HG02981 (cell line): ENCODE measurements at regions not wholly inside any gene's neighbourhood (a gene's known extent, or its start where the extent isn't known, plus 50 kb on each side); places are given as distances from the start of the nearest gene placed in this dataset.

Experiments
- ATAC-seq: cut with Tn5 transposase; IDR thresholded peaks from one replicate; pipeline ENCODE4 v1.9.1; 2021; ENCODE audit warnings: mild to moderate bottlenecking, moderate library complexity; ENCODE audit not compliant: unreplicated experiment

DNA sequence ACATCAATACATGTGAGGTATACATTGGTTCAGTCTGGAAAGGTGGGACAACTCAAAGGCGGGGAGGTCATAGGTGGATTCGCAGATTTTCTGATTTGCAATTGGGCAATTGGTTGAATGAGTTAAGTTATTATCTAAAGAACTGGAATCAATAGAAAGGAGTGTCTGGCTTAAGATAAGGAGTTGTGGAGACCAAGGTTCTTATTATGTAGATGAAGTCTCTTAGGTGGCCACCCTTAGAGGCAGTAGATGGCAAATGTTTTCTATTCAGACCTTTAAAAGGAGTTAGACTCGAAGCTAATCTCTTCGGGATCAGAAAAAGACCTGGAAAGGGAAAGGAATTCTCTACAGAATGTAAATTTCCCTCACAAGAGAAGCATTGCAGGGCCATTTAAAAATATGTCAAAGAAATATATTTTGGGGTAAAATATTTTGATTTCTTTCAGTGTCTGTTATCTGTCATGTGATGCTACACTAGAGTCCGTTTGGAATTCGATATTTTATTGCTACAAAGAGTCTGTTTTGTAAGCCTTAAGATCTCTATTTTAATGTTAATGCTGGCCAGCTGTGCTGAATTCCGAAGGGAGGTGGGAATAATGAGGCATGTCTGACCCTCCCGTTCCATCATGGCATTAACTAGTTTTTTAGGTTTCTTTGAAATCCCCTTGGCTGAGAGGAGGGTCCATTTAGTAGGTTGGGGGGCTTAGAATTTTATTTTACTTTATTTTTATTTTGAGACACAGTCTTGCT, 265.1 kb downstream of the PTPRU start:
- no peak for ATAC-seq

DNA sequence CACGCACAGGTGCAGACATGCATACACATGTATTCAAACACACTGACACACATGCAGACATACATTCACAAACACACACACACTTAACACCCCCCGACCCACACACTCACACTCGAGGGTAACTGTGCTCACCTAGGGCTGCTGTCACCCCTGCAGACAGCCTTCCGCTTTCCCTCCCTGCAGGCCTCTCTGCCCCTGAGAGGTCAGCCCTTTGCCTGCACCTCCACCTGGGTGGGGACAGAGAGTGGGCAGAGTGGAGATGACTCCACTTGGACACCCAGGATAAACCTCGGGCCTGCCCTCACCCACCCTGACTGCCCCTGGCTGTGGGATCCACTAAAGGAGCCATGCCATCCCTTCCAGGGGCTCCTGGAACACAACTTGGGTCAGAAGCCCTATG, 264.3 kb downstream of the PTPRU start:
- ATAC-seq, result no peak

DNA sequence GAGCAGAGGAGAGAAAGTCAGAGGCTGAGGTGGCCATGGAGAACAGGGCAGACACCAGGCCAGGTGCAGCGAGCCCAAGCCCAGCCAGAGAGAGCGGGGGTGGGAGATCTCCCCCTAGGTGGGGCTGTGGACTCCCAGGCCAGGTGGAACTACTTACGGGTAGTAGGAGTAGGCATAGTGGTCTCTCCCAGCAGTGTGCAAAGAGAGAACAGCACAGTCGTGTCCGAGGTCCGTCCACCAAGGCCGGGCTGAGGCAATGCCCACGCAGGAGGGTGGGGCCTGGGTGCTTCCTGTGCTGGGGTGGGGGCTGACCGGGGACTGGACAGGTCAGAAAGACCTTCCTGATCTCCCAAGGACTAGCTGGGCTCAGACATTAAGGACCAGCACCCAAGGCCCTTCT, 263.7 kb downstream of the PTPRU start:
- ATAC-seq, result no peak

DNA sequence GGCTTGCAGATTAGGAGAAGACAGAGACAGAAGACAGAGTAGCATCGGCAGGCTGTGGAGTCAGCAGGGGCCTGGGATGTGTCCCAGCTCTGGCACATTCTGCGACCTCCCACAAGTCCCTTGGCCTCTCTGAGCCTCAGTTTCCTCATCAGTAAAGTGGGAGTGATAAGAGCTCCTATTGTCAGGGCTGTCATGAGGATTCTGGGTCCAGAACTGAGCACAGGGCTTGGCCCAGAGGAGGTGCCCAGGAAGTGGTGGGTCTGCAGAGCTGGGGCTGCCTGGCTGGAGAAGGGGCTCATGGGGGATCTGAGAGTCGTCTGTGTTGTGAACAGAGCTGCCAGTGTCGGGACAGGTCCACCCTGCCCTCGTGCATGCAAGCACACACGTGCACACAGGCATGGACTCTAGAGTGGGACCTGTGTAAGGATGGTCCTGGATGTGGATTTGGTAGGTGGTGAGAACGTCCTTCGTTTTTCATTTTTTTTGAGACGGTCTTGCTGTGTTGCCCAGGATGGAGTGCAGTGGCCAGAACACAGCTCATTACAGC, 262.9 kb downstream of the PTPRU start:
- no peak for ATAC-seq

DNA sequence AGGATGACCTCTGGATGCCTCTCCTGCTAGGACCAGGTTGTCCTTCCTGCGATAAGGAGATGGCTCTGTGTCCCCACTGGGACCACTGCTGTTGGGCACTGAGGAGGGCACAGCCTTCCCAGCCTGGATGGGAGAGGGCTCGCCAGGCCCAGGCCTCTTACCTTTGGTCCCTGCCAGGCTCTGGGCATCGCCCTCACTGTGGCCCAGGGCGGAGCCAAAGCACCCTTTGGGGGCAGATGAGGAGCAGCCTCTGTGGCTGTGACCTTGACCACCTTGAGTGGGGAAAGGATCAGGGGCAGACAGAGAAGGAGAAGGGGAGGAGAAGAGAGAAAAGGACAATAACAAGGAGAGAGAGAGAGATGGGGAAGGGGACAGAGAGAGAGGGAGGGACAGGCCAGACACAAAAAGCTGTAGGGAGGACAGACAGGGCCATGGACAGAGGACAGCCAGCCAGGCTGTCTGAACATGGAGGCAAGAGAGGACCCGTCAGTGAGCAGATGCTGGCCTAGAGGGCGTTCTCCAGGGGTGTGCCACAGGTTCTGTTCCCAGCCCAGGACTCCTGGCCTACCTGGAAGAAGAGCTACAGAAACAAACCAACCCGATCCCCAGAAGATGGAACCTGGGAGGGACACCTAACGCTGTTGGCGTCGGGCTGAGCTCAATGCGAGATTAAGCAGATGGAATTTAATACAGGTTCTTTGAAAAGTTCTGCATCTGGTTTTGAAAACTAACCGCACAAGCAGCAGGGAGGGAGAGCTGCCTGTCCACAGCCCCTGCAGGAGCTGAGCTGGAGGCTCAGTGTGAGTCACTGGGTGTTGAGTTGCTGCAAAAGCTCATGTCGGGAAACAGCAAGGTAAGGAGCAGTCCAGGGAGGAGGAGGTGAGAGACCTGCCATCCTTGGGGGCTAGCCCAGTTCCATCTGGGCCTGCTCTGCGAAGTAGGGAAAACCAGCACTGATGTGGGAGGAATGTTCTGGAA, 262.1 kb downstream of the PTPRU start:
- no peak for ATAC-seq

DNA sequence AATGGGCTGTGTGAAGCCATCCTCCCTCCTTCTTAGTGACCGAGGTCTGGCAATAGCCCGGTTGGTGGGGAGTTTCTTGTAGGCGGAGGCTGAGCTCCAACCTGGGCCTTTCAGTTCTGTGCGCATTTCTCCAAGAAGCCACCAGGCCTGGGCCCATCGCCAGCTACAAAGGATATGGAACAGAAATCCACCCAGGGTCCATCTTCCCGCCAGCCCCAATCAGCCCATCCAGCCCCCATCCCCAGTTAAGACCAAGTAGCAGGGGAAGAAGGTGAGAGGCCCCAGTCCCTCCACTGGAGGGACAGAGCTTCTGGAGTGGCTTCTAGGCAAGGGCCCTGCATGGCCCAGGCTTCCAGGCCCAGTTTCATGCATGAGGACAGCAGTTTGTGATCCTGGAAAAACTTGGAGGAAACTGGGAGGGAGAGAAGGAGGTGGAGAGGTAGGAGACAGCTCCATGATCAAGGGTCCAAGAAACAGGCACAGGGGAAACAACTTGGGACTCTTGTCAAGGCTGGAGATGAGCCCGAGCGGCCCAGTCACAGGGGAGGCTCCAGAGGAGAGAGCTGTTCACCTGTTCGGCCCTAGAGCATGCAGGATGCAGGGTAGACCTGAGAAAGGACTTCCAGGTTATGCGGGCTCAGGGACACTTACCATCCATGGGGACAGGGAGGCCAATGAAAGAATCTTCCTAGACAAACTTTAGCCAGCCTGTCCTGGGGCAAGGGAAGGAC, 261.2 kb downstream of the PTPRU start:
- no peak for ATAC-seq

DNA sequence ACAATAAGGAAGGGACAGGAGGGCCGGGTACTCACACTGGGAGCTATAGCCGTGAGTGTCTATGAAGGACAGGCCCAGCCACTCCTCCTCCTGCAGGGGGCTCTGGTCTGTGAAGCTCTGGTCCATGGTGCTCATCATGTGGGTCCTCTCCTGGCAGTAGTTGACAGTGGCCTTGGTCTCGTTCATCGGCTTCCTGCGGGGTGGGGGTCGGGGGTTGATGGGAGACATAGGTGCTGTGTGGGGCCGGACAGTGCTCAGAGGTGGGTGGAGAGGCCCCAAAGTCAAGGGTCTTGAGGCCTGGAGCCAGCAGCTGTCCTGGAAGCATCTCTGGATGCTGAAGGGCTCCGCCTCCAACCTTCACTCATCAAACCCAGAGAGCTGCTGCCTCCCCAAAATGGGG, 260.4 kb downstream of the PTPRU start:
- no peak for ATAC-seq

DNA sequence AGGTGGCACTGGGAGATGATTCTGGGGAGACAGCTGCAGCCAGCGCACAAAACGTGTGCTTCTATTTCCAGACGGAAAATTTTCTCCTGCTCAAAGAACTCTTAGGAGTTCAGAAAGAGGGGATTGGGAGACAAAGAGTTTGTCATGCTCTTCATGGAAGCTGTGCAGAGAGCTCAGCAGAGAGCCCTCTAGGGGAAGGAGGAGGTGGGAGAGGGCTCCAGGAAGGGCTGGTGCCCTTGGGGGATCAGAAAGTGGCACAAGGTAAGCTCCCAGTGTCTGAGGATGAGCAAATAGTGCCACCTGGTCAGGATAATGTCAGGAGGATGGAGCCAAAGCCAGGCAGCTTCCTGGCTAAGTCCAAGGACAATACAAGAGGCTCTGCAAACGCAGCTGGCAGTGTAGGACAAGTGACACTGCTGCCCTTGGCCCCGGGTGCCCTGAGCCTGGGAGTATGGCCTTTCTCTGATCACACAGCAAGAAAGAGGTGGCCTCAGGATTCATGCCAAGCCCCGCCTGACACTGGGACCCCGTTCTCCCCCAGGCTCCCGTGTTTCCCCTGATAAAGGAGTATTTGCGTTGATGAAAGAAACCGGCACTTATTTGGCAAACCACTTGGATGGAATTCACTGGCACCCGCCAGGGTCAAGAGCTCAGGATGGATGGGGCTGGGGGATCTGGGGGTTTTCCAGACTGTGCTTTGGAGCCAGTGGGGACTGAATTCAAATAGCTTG, 254.0 kb downstream of the PTPRU start:
- ATAC-seq, result no peak

DNA sequence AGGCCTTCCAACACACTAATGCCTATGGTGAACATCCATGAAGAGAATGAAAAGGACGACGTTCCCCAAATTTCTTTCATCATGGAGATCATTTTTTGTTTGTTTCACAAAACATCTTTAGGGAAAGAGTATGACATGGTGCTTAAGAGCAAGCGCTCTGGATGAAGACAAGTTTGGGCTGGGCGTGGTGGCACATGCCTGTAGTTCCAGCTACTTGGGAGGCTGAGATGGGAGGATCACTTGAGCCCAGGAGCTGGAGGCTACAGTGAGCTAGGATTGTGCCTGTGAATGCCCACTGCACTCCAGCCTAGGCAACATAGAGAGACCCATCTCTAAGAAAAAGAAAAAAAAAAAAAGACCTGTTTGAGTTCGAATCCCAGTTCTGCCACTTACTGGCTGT, 253.1 kb downstream of the PTPRU start:
- no peak for ATAC-seq

DNA sequence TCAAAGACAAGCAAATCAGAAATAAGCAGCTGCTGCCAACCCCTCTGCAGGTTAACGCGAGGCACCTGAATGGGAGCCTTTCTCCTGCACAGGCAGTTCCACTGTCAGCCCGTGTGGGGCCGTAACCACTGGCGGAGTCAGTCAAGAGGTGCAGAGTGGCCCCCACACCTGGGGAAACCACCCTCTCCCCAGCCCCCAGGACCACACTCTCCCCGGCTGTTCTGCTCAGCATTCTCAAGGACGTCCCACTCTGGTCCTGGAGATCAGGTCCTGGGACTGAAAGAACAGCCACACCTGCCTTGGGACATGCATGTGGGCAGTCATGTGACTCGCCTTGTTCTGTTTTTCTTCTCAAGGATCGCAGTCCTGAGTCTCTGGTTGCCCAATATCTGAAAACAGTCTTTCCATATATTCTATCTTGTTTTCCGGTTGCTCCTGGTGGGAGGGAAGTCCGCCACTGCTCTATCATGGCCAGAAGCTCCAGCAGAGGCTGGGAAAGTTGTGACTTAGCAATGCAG, 252.5 kb downstream of the PTPRU start:
- no peak for ATAC-seq

DNA sequence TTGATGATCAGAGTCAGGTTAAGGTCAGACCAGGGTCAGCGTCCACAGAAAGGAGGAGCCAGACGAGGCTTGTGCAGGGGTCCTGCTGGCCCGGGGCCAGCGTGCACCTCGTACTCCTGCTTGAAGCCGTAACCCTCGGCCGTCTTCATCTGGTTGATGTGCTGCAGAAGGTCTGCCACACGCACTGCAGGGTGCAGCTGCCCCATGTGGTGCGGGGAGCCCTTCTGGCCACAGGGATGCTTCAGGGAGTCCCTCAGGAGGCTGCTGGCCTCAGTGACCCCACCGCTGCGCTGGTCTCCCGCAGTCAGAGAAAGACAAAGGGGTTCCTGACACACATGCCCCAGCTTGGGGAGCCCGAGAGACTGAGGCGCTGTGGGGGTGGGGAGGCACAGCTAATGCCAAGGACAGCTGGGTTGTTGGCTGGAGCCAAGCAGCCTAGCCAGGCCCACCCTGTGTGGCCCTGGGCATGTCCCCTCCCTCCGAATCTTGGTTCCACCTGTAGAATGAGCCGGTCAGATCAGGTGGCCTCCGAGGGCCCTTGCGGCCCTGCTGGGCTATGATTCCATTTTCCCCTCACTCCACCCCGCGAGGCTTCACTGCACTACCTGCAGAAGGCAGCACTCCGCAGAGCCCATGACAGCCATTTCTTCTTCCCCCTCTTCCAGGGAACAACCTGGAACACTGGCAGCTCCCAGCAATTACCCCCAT, 251.9 kb downstream of the PTPRU start:
- ATAC-seq, result no peak

DNA sequence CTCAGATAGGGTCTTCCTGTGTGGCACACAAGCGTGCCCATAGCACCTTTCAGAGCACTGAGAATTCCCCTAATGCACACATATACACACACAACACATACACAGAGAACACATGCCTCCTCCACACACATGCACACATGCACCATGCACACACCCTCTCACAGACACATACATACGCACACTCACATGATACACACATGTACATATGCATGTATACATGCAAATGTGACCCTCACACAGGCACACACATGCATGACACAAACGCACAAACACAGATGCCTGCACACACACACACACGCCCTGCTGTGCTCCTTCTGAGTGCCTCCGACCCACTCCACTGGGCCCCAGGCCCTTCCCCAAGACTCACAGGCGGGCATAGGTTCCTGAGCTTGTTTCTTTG, 251.0 kb downstream of the PTPRU start:
- no peak for ATAC-seq

DNA sequence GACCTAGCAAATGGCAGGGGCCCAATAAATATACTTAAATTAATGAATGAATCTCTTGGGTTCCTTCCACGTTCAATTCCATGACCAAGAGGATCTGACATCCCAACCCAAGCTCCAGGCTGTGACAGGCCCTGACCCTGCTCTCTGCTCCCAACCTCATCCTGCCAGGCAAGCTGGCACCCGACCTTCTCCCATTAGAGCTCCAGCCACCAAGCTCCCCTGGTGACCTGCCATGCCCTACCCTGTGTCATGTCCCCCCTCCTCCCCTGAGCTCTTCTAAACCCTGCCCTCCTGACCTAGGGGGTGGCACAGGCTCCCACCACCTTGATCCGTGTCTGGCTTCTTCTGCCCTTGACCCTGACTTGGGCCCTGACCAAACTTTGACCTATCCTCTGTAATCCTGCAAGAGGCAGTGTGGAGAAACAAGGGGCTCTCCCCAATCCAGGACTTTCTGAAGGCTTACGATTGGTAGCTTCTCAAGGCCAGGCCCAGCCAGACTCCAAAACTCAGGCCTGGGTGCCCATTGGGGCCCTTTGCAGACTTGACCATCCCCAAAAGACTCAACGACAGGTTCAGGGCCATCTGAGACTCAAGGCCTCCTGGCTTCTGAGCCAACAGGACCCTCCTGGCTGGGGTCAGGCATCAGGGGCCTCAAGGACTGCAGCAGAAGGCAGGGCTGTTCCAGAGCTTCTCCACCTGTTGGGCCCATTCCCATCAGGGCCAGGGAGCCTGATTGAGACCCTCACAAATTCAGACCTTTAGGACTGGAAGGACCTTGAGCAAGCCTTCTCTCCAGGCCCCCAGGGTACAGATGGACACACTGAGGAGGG, 249.0 kb downstream of the PTPRU start:
- no peak for ATAC-seq

DNA sequence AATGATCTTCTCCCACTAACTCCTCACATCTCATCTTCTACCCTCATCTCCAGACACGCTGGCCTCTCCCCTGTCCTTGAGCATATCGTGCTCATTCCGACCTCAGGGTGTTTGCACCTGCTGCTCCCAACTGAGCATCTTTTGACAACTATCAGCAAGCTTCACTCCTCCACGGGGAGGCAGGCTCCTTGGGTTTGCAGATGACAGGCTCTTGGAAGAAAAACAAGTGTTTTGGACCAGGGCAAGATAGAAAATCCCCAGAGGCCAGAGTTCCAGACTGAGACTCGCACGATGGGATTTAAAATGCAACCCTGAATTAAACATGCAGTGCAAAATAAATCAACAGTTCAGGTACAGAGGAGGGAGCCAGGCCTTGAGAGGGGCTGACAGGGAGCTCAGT, 246.7 kb downstream of the PTPRU start:
- no peak for ATAC-seq

DNA sequence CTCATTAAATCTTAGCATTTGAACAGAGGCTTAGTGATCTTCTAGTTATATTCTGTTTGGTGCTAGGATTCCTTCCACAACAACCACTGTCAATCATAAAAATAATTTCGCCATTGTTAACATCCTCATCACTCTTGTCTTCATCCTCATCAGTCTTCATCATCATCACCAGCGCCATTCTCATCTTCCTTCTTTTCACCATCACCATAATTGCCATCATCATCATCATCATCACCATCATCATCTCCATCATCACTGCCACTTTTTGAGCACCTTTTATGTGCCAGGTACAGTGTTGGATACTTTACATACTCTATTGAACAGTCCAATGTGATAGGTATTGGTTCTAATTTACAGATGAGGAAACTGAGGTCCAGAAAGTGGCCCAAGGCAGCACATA, 245.7 kb downstream of the PTPRU start:
- ATAC-seq, result no peak

DNA sequence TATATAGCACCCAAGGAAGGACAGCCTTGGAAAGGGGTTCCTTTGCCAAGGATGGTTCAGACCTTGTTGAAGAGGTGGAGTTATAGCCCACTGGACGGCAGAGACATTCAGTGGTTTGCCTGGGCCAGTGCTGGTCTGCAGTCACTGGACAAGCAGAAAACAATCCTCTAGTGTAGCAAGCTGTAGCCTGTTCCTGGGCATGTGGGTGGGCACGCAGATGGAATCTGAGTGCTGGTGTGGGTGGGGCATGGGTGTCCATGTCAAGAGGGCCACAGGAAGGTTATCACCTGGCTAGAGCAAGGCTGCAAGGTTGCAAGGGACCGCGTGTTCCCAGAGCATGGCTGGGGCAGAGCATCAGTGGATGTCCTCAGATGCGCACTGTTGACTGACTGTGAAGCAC, 244.7 kb downstream of the PTPRU start:
- ATAC-seq, result no peak

DNA sequence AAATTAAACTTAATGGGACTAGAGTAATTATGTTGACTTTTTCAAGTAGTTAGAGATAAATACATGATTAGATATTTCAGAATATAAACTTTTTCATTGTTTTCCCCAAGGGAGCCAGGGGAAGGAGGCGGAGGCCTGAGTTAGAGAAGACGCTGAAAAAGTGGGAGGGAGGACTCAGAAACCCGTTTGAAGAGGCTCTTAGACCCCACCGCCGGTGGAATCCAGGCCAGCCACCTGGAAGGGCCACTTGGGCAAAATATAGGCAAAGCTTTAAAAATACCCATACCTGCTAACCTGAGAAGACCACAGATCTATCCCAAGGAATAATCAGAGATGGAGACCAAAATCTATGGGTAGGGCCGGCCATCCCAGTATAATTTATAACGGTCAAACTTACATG, 242.6 kb downstream of the PTPRU start:
- no peak for ATAC-seq

DNA sequence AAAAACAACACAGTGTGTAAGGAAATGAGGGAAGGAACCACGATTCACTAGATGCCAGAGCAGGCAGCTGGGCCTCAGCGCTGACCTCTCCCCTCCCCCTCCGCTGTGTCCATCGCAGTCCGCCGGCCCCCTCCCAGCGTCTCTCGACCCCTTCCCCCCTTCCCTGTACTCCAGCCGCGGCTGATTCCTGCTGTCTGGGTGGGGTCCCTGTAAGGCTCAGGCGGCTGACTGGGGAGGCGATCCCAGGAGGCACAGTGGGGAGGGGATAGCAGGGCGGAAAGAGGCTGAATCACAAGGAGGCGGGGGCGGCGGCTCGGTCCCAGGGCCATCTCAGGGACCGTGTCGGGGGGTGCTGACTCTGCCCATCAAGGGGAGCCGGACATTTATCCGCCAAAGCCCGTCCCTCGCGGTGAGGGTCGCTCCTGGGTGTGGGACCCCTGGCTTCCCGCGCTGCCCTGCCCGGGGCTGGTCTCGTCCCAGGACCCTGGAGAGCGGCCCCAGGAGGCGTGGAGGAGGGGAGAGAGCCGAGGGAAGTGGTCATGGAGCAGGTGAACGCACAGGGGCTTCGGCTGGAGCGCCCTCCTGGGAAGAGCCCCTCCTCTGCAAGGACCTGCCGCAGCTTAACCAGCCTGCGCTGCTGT, 241.9 kb downstream of the PTPRU start:
- no peak for ATAC-seq
